GM18519 (cell line): ENCODE measurements at regions not wholly inside any gene's neighbourhood (a gene's known extent, or its start where the extent isn't known, plus 50 kb on each side); places are given as distances from the start of the nearest gene placed in this dataset.
"Not testable (repeated sequence)": the region's sequence is repeated elsewhere in the genome, so short reads cannot be mapped to it uniquely, and the experiment has no call there.

Experiments
- ATAC-seq: cut with Tn5 transposase; IDR thresholded peaks from one replicate; pipeline ENCODE4 v1.9.1; 2021; ENCODE audit warnings: mild to moderate bottlenecking, moderate library complexity; ENCODE audit not compliant: unreplicated experiment, low FRiP score

DNA sequence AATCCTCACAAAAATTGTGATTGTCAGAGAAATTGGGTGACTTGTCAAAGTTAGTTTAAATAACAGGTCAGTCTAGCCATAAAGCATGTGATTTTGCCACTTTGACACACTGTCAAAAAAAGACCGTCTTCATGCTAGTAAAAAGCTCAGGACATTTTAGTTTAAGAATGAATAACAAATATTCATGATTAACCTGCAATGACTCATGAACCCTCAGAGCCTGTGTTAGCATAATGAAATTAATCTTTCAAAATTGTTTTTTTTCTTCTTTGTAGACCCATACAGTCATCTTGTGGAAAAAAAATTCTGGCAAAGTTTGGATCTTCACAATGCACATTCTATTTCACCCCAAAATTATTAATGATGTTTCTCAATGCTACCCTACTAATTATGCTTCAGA lies 255.2 kb upstream of the POT1 start:
- ATAC-seq, result no peak

DNA sequence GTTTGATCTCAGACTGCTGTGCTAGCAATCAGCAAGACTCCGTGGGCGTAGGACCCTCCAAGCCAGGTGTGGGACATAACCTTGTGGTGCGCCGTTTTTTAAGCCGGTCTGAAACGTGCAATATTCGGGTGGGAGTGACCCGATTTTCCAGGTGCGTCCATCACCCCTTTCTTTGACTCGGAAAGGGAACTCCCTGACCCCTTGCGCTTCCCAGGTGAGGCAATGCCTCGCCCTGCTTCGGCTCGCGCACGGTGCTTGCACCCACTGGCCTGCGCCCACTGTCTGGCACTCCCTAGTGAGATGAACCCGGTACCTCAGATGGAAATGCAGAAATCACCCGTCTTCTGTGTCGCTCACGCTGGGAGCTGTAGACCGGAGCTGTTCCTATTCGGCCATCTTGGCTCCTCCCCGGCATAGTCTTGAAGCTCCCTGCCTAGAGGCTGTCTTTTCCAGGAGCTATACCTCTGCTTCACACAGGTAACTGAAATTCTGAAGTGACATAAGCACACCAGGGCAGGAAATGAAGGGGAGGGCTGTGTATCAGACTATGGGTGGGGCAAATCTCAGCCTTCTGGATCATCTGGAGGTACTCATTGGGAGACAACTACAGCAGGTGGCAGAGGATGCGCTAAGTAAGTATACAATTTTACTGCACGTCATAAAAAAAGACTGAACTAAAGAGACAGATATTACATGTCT lies 252.1 kb upstream of the POT1 start:
- not testable (repeated sequence) for ATAC-seq

DNA sequence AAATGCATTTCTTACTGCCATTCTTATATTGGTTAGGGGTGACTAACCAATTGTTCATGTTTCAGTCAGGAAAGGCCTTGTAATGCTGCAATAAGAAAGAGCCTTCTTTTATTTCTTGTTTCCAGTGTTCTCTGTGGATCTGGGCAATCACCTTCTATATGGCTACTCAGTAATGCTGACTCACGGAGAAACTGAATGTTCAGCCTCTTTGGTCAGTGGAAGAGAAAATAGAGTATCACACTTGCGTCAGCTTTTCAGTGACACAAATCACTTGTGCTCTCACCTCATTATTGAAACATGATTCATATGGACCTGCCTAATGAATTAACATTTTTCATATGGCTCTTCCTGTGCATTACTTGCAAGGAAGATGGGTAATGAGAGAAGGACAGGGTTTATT lies 243.9 kb upstream of the POT1 start:
- ATAC-seq, result no peak

DNA sequence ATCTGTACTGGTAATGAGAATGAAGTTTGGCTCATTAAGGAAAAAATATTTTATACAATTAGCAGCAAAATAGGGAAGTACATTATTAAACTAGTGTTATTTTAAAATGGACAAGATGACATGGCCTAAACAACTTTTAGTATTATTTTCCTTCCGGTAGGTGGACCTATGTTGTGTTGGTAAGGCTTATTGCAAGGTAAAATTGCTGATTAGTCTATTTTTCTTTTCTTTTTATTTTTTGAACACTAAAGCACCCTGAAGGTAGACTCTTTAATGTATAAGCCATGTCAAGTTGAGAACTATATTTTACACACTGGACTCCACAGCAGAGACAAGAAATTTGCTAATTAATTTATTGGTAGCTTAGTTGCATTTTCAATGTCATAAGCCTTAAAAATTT lies 239.5 kb upstream of the POT1 start:
- ATAC-seq, result no peak

DNA sequence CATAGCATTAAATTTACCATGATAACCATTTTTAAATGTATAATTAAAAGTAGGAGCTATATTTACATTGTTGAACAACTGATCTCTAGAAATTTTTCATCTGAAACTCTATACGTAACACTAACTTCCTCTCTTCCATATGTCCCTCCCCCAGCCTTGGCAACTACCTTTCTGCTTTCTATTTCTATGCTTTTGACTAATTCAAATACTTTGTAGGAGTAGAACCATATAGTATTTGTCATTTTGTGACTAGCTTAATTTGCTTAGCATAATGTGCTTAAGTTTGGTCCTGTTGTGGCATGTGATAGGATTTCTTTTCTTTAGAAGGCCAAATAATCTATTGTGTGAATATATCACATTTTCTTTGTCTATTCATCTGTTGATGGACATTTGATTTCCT lies 225.3 kb upstream of the POT1 start:
- peak; percentile 83 for ATAC-seq

DNA sequence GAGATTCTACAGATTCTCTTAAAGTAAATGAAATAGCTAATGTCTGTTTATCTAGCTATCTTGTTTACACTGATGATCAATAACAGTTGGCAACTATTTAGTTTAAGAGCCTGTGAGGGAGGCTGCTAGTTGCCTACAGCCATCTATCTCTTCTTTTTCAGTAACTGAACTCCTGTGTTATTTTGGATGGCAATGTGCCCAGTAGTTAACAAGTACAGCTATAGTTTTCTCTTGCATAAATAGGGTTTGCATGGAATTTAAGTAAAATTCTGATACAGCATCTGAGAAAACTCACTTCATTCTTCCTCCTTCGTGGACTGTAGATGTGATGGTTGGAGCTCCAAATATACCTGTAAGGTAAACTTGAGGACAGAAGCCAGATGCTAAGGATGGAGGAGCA lies 219.5 kb upstream of the POT1 start:
- ATAC-seq, result no peak

DNA sequence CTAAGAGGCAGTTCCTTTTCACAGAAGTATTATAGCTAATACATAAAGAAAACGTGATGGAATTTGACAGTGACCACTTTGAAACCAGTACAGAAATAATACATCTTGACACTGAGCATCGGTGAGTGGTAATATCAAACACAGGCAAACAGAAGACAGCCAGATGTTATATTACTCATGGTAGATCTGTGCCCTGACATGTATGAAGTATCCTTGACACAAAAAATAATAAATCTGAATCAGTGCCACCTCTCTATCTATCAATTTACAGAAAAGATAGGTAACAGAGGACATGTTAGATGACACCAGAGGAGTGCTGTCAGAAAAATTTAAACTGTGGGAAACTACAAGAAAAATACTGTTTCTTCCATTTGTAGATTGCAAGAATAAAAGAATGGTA lies 217.4 kb upstream of the POT1 start:
- no peak for ATAC-seq

DNA sequence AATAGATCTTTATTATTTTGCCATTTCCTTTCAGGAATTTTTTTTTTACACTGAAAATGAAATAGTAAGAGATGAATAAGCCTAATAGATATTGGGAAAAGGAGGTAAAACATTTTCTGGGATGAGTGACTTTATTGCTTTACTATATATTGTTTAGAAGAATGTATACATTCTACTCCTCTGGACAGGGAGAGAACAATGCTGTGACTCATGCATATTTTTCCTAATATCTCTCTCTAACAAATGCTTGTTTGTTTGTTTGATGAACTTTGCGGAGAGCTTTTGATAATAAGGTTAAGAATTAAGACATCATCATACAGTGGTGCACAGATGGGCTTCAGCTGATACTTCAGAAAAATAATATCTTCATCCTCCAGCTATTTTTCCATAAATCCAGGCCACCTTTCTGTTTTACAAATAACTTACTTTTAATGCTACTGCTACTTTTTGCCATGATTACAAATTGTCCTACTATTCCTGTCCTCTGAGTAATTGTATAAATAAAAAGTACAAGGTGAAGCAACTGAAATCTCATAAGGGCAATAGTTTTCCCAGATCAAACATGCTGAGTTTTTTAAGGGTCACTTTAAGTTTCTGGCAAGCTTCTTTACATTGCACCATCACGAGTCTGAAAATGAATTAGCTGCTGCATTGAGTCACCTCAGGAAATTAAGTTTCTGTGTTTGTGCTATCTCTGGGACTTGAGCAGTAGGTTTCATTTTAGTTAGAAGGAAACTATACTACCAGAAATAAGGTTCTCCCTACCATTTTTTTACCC lies 207.3 kb upstream of the POT1 start:
- ATAC-seq, result no peak

DNA sequence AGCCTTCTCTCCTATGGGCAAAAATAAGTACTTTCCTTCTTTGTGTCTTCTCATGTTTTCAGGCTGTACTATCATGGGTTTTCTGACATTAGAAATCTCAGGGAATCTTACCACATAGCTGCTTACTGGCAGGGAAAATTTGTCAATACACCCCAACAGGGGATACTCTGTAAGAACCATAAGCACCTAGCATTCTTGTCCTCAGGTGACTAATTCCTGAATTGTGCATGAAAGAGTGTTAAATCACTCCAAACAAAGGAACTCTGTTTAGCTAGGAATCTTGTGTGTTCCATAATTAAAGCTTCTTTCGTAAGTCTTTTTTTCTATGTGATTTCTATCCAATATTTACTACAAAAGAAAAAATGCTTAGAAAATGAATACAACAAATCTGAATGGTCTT lies 206.7 kb upstream of the POT1 start:
- ATAC-seq, result no peak

DNA sequence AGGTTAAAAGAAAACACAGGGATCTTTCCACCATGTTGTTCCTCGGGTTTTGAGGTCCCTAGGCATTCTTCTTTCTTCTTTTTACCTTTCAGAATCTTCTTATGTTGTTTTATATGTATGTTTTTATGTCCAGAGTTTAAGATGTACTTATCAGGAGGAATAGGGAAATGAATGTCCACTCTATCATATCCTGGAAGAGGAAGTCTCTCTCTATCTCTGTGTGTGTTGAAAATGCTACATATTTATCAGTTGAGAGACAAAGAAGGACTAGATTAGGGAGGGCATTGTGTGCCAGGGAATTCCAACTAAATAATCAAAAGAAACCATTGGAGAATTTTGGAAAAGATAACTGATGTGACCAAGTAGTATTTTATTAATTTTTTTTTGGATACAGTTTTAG lies 200.5 kb upstream of the POT1 start:
- ATAC-seq, result no peak

DNA sequence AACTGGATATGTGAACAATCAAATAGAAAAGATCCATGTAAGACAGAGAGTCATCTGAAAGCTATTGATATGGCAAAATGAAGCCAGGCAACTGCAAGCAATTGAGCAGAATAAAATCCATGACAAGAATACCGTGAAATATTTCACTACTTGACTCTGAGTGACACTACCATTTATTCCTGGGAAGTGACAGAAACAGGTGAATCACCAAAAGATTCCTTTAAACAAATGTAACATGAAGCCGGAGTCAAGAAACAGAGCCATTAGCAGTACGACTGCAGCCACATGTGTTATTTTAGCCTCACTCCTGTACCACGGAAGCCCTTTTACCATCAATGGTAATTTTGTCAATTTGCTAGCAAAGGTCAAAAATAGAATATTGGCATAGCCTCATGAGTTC lies 197.7 kb upstream of the POT1 start:
- ATAC-seq, result no peak

DNA sequence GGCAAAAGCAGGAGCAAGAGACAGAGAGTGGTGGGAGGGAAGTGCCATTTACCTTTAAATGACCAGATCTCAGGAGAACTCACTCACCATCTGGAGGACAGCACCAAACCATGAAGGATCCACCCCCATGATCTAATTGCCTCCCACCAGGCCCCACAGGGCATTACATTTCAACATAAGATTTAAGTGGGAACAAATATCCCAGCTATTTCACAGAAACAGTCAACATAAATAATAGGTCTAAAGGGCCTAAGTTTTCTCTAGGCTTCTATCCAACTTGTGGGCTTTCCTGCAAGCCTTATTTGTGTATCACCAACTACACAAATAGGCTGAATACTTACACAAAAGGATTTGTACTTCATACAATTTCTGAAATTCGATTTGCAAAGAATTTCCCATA lies 196.8 kb upstream of the POT1 start:
- no peak for ATAC-seq

DNA sequence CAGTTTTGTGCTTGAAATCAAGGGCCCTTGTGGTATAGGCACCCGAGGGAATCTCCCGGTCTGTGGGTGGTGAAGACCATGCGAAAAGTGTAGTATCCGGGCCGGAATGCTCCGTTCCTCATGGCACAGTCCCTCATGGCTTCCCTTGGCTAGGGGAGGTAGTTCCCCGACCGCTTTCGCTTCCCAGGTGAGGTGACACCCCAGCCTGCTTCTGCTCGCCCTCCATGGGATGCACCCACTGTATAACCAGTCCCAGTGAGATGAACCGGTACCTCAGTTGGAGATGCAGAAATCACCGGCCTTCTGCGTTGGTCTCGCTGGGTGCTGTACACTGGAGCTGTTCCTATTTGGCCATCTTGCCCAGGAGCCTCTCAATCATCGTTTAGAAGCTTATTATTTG lies 195.7 kb upstream of the POT1 start:
- ATAC-seq, result no peak

DNA sequence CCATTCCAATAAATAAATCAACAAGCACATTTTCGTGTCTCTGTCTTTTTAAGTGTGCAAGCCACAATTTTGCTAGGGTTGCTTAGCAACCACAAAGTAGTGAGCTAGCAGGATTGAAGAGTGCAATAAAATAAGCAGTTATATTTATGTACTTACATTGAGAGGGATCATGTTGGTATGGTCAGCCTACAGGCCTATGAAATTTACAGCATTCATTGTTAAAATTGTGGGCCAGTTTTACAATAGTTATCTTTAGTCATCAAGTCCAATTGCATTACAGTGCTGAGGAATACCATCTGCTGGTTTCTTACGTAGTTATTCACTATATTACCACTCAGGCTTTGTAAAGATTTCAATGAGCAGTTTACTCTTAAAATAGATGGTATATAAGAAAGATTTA lies 192.5 kb upstream of the POT1 start:
- ATAC-seq, result no peak

DNA sequence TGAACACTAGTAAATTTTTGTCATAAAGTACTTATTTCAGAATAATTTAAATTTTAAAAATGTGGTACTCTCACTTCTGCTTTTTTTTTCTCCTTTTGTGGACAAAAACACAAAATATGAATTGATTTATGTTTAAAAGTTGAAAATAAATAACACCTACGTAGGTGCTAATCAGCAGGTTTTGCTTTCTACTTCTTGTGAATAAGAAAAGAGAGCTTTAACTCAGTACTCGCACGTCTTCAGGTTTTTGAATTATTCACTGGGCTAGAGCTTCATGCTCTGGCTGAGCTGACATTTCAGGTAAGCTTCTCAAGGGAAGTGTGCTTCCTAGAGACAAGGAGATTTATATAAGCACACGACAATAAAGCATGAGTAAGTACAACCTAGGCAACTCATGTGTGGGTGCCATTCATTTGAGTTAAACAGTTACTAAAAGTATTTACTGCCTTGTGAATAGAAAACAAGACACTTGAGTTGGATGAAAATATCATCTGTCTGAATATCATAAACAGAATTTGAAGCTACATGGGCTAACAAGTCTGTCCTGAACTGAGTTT lies 190.0 kb upstream of the POT1 start:
- no peak for ATAC-seq

DNA sequence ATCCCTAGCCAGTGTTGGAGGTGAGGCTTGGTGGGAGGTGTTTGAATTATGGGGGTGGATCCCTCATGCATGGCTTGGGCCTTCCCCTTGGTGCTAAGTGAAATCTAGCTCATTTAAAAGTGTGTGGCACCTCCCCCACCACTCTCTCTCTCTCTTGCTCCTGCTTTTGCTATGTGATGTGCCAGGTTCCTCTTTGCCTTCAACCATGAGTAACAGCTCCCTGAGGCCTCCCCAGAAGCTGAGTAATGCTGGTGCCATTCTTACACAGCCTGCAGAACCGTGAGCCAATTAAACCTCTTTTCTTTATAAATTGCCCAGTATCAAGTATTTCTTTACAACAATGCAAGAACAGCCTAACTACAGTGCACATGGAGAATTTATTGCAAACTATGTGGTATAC lies 188.8 kb upstream of the POT1 start:
- ATAC-seq, result no peak

DNA sequence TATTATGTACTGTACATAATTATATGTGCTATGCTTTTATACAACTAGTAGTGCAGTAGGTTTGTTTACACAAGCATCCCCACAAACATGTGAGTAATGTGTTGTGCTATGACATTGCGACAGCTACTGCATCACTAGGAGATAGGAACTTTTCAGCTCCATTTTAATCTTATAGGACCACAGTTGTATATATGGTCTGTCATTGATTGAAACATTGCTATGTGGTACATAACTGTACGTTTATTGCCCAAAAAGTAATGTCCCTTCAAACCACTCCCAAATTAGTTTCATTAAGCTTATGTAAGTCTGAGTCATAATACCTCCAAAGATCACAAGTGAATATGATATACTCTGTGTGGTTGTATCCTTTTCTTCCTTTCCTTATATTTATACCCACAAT lies 183.2 kb upstream of the POT1 start:
- no peak for ATAC-seq

DNA sequence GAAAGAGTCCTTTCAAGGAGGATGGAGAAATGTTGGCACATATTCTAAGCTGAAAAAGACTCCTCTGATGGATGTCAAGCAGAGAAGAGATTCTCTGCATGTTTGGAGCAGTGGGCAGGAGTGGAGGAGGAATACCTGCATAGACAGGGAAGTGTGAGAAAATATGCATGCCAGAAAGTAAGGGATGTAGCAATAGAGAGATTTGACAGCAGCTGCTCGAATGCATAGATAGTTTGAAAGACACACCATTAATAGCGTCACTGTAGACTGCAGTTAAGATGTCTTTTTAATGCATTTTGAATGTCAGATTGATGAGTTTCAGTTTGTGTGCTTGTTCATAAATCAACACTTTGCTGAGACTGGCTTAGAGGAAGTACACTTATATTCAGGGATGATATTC lies 169.9 kb upstream of the POT1 start:
- ATAC-seq, result no peak

DNA sequence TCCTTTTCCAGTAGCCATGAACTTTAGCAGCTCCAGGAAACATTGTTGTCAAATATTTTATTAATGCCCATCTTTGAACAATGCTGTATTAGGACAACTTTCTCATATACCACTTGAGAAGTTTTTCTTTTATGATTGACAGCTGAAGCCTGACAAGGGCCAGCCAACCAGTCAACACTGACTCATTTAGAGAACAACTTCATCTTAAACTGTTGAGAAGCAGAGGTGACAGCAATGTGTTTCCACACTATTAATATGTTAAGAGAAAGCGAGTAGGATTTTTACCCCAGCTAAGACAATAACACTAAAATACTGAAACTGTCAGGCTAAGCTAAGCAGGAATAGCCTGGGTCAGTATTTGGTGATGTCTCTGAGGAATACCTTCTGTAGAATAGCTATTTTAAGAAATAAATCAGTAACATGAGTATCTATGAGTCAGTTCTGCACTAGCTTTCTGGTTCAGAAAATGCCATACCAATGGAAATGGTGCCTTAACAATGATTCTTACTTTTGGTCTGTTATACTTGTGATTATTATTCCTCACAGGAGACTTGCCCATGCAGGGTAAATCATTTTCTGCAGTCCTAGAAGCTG lies 168.8 kb upstream of the POT1 start:
- peak; percentile 94 for ATAC-seq

DNA sequence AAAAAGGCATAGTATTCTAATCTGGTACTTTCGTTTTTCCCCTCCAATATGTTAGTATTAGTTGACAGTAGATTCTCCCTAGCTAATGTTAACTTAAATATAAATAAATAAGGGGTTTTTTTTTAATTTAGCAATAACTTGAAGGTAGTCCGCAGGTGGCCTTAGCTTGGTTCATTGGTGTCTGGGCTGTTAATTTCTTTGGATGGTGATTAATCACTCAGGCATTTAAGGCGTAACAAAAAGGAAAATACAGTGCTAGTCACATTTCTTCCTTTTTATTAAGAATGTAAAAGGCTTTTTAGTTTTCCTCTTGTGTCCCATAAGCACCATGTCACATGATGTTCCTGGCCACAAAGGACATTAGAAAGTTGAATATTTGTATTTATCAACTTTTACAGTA lies 161.0 kb upstream of the POT1 start:
- no peak for ATAC-seq

DNA sequence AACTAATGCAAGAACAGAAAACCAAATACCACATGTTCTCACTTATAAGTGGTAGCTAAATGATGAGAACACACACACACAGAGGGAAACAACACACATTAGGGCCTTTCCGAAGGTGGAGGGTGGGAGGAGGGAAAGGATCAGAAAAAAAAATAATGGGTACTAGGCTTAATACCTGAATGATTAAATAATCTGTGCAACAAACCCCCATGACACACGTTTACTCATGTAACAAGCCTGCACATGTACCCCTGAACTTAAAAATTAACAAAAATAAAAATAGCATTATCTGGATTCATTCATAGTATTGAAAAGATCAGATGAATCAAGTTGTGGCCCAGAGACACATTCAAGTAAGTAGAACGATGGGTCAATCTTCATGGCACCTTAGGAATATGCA lies 159.5 kb upstream of the POT1 start:
- ATAC-seq, result no peak

DNA sequence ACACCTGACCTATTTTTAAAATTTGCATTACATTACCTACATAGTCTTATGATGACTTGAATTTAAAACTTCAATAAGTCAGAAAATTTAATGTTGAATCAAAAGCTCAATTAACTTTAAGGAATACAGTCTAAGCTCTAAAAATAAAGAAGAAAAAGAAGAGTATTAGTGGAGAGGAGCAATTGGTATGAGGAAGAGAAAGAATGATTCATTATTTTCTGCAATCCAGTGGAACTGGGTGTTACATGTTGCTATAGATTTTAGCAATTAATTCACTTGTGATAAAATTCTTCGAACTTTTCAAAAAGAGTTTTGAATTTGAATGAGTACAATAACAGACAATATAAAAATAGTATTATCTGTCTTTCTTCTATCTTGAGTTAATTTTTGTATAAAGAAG lies 158.9 kb upstream of the POT1 start:
- ATAC-seq, result no peak
